ENCODE measurements at regions not wholly inside any gene's neighbourhood (a gene's known extent, or its start where the extent isn't known, plus 50 kb on each side); places are given as distances from the start of the nearest gene placed in this dataset.

GRCh38 chr7:148481971-148482626, 108.5 kb upstream of the C7orf33 start:
- DNase-seq (ENCODE audit: low read depth): no peak
- TF ChIP-seq CTCF (IDR thresholded peaks at IDR 0.05; ENCODE audit: insufficient read depth, low read depth, low read length): no peak
- H3K4me3 ChIP-seq (ENCODE audit: low read depth, low read length): no peak overlapping the region

GRCh38 chr7:148483515-148484308, 106.9 kb upstream of the C7orf33 start:
- DNase-seq (ENCODE audit: low read depth): no peak
- H3K4me3 ChIP-seq (ENCODE audit: low read depth, low read length): no peak overlapping the region
- TF ChIP-seq CTCF (IDR thresholded peaks at IDR 0.05; ENCODE audit: insufficient read depth, low read depth, low read length): no peak

GRCh38 chr7:148484486-148484885, 106.1 kb upstream of the C7orf33 start:
- no peak for TF ChIP-seq CTCF (IDR thresholded peaks at IDR 0.05; ENCODE audit: insufficient read depth, low read depth, low read length)

GRCh38 chr7:148485618-148486017, 104.9 kb upstream of the C7orf33 start:
- no peak for DNase-seq (ENCODE audit: low read depth)
- no peak for TF ChIP-seq CTCF (IDR thresholded peaks at IDR 0.05; ENCODE audit: insufficient read depth, low read depth, low read length)
- no peak overlapping the region for H3K4me3 ChIP-seq (ENCODE audit: low read depth, low read length)

More at GRCh38 chr7:148484486-148484885, 106.1 kb upstream of the C7orf33 start:
- DNase-seq (ENCODE audit: low read depth): no peak
- H3K4me3 ChIP-seq (ENCODE audit: low read depth, low read length): no peak overlapping the region

GRCh38 chr7:148486937-148487336, 103.6 kb upstream of the C7orf33 start:
- TF ChIP-seq CTCF (IDR thresholded peaks at IDR 0.05; ENCODE audit: insufficient read depth, low read depth, low read length): no peak
- no peak overlapping the region for H3K4me3 ChIP-seq (ENCODE audit: low read depth, low read length)
- DNase-seq (ENCODE audit: low read depth): no peak

GRCh38 chr7:148487912-148488311, 102.7 kb upstream of the C7orf33 start:
- no peak overlapping the region for H3K4me3 ChIP-seq (ENCODE audit: low read depth, low read length)
- TF ChIP-seq CTCF (IDR thresholded peaks at IDR 0.05; ENCODE audit: insufficient read depth, low read depth, low read length): no peak
- DNase-seq (ENCODE audit: low read depth): no peak
